Liver (tissue), 8 donors: ENCODE measurements at regions not wholly inside any gene's neighbourhood (a gene's known extent, or its start where the extent isn't known, plus 50 kb on each side); places are given as distances from the start of the nearest gene placed in this dataset.

Experiments used
- DNase-seq: peaks from one replicate; pipeline ENCODE4 v3.0.0-alpha.2; 2017; ENCODE audit warnings: low spot score
- H3K27ac ChIP-seq, 2 donors: one replicate each; pipeline ENCODE4 v1.7.0; 2013; ENCODE audit warnings: inconsistent platforms in 2 of 2, low read length in 2 of 2, control low read depth in 1 of 2, low read depth in 1 of 2, mild to moderate bottlenecking in 1 of 2
- H3K27me3 ChIP-seq, 4 donors: one replicate each; pipeline versions ENCODE4 v1.6.1 to v1.7.0; 2013; ENCODE audit warnings: low read length in 3 of 4, inconsistent platforms in 1 of 4, mild to moderate bottlenecking in 1 of 4, moderate library complexity in 1 of 4; ENCODE audit not compliant: control insufficient read depth in 4 of 4, insufficient read depth in 4 of 4
- H3K36me3 ChIP-seq, 4 donors: one replicate each; pipeline versions ENCODE4 v1.6.1 to v1.7.0; 2013; ENCODE audit warnings: low read length in 3 of 4, mild to moderate bottlenecking in 3 of 4, low read depth in 1 of 4, moderate library complexity in 1 of 4; ENCODE audit not compliant: control insufficient read depth in 4 of 4, insufficient read depth in 3 of 4
- H3K4me1 ChIP-seq, 4 donors: one replicate each; pipeline versions ENCODE4 v1.6.1 to v1.7.0; 2013; ENCODE audit warnings: low read length in 3 of 4, mild to moderate bottlenecking in 3 of 4, moderate library complexity in 1 of 4; ENCODE audit not compliant: control insufficient read depth in 4 of 4, insufficient read depth in 4 of 4
- H3K4me3 ChIP-seq, 3 donors: one replicate each; pipeline versions ENCODE4 v1.6.1 to v1.7.0; 2013; ENCODE audit warnings: low read length in 3 of 3, control low read depth in 1 of 3, low read depth in 1 of 3, mild to moderate bottlenecking in 1 of 3
- H3K9ac ChIP-seq, 2 donors: one replicate each; pipeline ENCODE4 v1.7.0; 2013; ENCODE audit warnings: low read length in 2 of 2, mild to moderate bottlenecking in 2 of 2, moderate library complexity in 2 of 2, control low read depth in 1 of 2, low read depth in 1 of 2
- H3K9me3 ChIP-seq, 4 donors: one replicate each; pipeline versions ENCODE4 v1.6.1 to v1.7.0; 2013; ENCODE audit warnings: low read length in 3 of 4; ENCODE audit not compliant: control insufficient read depth in 4 of 4
- EGR1 ChIP-seq, 2 donors: IDR thresholded peaks; 2 replicates each; pipeline ENCODE4 v1.6.1; 2016 to 2018; ENCODE audit warnings: antibody characterized with exemption in 2 of 2, low read depth in 2 of 2
- FOXA1 ChIP-seq: IDR thresholded peaks from 2 replicates; pipeline ENCODE4 v1.6.1; 2016; ENCODE audit warnings: antibody characterized with exemption
- FOXA2 ChIP-seq: IDR thresholded peaks from 2 replicates; pipeline ENCODE4 v1.6.1; 2016; ENCODE audit warnings: antibody characterized with exemption
- GABPA ChIP-seq, 2 donors: IDR thresholded peaks in 1 of 2; conservative IDR thresholded peaks in 1 of 2; 2 replicates each; pipeline ENCODE4 v1.6.1; 2016; ENCODE audit warnings: antibody characterized with exemption in 2 of 2, mild to moderate bottlenecking in 1 of 2, moderate library complexity in 1 of 2
- HNF4A ChIP-seq, 2 donors: conservative IDR thresholded peaks; 2 replicates each; pipeline ENCODE4 v1.6.1; 2016; ENCODE audit warnings: antibody characterized with exemption in 2 of 2, mild to moderate bottlenecking in 2 of 2
- JUND ChIP-seq, 2 donors: IDR thresholded peaks; 2 replicates each; pipeline ENCODE4 v1.6.1; 2016; ENCODE audit warnings: antibody characterized with exemption in 2 of 2
- NR2F2 ChIP-seq: IDR thresholded peaks from 2 replicates; pipeline ENCODE4 v1.6.1; 2016; ENCODE audit warnings: antibody characterized with exemption
- RAD21 ChIP-seq, 2 donors: IDR thresholded peaks; 2 replicates each; pipeline ENCODE4 v1.6.1; 2016; ENCODE audit warnings: antibody characterized with exemption in 2 of 2, mild to moderate bottlenecking in 2 of 2
- RXRA ChIP-seq, 2 donors: IDR thresholded peaks; 2 replicates each; pipeline ENCODE4 v1.6.1; 2017 to 2018; ENCODE audit warnings: antibody characterized with exemption in 2 of 2, mild to moderate bottlenecking in 1 of 2
- TAF1 ChIP-seq: conservative IDR thresholded peaks from 2 replicates; pipeline ENCODE4 v1.6.1; 2016; ENCODE audit warnings: antibody characterized with exemption, mild to moderate bottlenecking
- YY1 ChIP-seq: IDR thresholded peaks from 2 replicates; pipeline ENCODE4 v1.6.1; 2016; ENCODE audit warnings: antibody characterized with exemption, mild to moderate bottlenecking
- WGBS: extraction: QIAGEN DNeasy Blood & Tissue Kit; methylation state at CpG from one replicate; pipeline ENCODE4 v1.1.7; 2013; 5-methylcytosine and 5-hydroxymethylcytosine counted together
- TF ChIP-seq, protein P1 (sequence below): IDR thresholded peaks from 2 replicates; pipeline ENCODE4 v1.6.1; 2016; ENCODE audit warnings: antibody characterized with exemption
- TF ChIP-seq, protein P2 (sequence below): IDR thresholded peaks from 2 replicates; pipeline ENCODE4 v1.6.1; 2016; ENCODE audit warnings: antibody characterized with exemption
- TF ChIP-seq, protein P3 (sequence below): IDR thresholded peaks from 2 replicates; pipeline ENCODE4 v1.6.1; 2016; ENCODE audit warnings: antibody characterized with exemption
- TF ChIP-seq, protein P4 (sequence below): fragments of 150-350 bp; IDR thresholded peaks from 2 replicates; pipeline ENCODE4 v1.5.1; 2017; ENCODE audit warnings: improper control_type of control experiment, low read depth, low read length; ENCODE audit not compliant: missing input control
- TF ChIP-seq, protein P5 (sequence below): IDR thresholded peaks from 2 replicates; pipeline ENCODE4 v1.6.1; 2016; ENCODE audit warnings: antibody characterized with exemption, mild to moderate bottlenecking
- donor health status: healthy.
- donor health status: healthy.
- donor health status: healthy.
- donor health status: healthy.
- donor health status: healthy.

DNA sequence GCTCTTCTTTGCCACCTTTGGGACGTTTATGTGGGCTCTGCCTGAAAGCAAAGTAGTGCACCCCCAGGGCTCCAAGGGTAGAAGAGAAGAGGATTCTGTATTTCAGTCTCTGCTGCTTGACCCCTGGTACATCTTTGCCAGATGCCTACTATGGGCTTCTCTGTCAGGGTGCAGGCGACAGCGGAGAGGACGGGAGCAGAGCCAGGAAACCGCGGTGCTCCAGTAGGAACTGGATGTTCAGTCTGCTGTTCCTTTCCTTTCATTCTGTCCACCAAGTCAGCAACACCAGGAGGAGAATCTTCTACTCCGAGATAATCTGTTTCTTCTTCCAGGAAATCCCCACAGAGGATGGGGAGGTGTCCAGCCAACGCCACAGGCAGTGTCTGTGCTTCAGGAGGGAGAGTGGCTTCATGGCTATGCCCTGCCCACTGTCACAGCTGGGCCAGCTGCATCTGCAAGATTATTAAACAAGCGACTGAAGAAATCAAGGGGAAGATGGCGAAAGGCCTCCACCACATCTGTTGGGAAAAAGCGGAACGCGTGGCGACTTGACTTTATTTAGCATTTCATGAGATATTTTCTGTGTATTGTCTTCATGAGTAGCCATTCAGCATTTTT, 398.3 kb downstream of the IRX1 start:
- TF ChIP-seq GABPA (IDR thresholded peaks at IDR 0.05 in 1 of 2, conservative IDR thresholded peaks at IDR 0.05 in 1 of 2) (no peak), NR2F2 (no peak), TAF1 (no peak), RAD21 (IDR thresholded peaks at IDR 0.05) (no peak), RXRA (IDR thresholded peaks at IDR 0.05) (no peak), HNF4A (conservative IDR thresholded peaks at IDR 0.05) (no peak), FOXA2 (no peak), JUND (IDR thresholded peaks at IDR 0.05) (no peak), EGR1 (IDR thresholded peaks at IDR 0.05; ENCODE audit: low read depth in 2 of 2) (no peak), YY1 (no peak), FOXA1 (no peak)
- TF ChIP-seq, protein P1, sequence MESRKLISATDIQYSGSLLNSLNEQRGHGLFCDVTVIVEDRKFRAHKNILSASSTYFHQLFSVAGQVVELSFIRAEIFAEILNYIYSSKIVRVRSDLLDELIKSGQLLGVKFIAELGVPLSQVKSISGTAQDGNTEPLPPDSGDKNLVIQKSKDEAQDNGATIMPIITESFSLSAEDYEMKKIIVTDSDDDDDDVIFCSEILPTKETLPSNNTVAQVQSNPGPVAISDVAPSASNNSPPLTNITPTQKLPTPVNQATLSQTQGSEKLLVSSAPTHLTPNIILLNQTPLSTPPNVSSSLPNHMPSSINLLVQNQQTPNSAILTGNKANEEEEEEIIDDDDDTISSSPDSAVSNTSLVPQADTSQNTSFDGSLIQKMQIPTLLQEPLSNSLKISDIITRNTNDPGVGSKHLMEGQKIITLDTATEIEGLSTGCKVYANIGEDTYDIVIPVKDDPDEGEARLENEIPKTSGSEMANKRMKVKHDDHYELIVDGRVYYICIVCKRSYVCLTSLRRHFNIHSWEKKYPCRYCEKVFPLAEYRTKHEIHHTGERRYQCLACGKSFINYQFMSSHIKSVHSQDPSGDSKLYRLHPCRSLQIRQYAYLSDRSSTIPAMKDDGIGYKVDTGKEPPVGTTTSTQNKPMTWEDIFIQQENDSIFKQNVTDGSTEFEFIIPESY: no peak
- TF ChIP-seq, protein P2, sequence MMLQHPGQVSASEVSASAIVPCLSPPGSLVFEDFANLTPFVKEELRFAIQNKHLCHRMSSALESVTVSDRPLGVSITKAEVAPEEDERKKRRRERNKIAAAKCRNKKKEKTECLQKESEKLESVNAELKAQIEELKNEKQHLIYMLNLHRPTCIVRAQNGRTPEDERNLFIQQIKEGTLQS: no peak
- TF ChIP-seq, protein P3, sequence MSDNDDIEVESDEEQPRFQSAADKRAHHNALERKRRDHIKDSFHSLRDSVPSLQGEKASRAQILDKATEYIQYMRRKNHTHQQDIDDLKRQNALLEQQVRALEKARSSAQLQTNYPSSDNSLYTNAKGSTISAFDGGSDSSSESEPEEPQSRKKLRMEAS: no peak
- TF ChIP-seq, protein P4, sequence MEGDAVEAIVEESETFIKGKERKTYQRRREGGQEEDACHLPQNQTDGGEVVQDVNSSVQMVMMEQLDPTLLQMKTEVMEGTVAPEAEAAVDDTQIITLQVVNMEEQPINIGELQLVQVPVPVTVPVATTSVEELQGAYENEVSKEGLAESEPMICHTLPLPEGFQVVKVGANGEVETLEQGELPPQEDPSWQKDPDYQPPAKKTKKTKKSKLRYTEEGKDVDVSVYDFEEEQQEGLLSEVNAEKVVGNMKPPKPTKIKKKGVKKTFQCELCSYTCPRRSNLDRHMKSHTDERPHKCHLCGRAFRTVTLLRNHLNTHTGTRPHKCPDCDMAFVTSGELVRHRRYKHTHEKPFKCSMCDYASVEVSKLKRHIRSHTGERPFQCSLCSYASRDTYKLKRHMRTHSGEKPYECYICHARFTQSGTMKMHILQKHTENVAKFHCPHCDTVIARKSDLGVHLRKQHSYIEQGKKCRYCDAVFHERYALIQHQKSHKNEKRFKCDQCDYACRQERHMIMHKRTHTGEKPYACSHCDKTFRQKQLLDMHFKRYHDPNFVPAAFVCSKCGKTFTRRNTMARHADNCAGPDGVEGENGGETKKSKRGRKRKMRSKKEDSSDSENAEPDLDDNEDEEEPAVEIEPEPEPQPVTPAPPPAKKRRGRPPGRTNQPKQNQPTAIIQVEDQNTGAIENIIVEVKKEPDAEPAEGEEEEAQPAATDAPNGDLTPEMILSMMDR: no peak
- TF ChIP-seq, protein P5, sequence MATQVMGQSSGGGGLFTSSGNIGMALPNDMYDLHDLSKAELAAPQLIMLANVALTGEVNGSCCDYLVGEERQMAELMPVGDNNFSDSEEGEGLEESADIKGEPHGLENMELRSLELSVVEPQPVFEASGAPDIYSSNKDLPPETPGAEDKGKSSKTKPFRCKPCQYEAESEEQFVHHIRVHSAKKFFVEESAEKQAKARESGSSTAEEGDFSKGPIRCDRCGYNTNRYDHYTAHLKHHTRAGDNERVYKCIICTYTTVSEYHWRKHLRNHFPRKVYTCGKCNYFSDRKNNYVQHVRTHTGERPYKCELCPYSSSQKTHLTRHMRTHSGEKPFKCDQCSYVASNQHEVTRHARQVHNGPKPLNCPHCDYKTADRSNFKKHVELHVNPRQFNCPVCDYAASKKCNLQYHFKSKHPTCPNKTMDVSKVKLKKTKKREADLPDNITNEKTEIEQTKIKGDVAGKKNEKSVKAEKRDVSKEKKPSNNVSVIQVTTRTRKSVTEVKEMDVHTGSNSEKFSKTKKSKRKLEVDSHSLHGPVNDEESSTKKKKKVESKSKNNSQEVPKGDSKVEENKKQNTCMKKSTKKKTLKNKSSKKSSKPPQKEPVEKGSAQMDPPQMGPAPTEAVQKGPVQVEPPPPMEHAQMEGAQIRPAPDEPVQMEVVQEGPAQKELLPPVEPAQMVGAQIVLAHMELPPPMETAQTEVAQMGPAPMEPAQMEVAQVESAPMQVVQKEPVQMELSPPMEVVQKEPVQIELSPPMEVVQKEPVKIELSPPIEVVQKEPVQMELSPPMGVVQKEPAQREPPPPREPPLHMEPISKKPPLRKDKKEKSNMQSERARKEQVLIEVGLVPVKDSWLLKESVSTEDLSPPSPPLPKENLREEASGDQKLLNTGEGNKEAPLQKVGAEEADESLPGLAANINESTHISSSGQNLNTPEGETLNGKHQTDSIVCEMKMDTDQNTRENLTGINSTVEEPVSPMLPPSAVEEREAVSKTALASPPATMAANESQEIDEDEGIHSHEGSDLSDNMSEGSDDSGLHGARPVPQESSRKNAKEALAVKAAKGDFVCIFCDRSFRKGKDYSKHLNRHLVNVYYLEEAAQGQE: no peak
- Histone ChIP-seq H3K27me3 (no peaks in the 10 kb centered on the region), H3K9ac (no peak overlapping the region), H3K36me3 (no peaks in the 10 kb centered on the region), H3K9me3 (peaks cover 0 to 8% (median 4%) of the 10 kb centered on the region in 4 donors), H3K4me1 (no peaks in the 10 kb centered on the region), H3K27ac (no peak overlapping the region), H3K4me3 (no peak overlapping the region)
- no peak for DNase-seq
- 75% methylated on average over 14 of the region's 14 CpGs for WGBS

DNA sequence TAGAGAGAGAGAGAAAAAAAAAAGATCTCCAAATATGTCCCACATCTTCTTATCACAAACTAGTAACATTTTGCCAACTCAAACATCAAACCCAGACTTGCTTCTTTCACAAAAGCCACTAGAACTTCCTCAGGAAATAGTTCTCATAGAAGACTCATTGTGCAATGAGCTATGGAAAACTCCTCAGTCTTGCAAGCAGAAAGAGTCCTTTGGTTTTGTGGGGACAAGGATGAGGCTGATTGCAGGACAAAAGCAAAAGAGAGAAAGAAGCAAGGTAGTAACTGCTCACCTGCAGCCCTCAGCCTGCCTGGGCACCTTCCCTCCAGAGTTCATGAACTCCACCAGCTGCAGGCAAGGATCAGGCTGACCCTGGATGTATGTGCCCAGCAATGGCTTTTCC, 399.0 kb downstream of the IRX1 start:
- Histone ChIP-seq H3K36me3 (no peaks in the 10 kb centered on the region), H3K27ac (no peak overlapping the region), H3K4me1 (no peaks in the 10 kb centered on the region), H3K4me3 (no peak overlapping the region), H3K27me3 (no peaks in the 10 kb centered on the region), H3K9ac (no peak overlapping the region), H3K9me3 (peaks cover 0 to 8% (median 4%) of the 10 kb centered on the region in 4 donors)
- no peak for TF ChIP-seq GABPA (IDR thresholded peaks at IDR 0.05 in 1 of 2, conservative IDR thresholded peaks at IDR 0.05 in 1 of 2)
- TF ChIP-seq, protein P3: no peak
- TF ChIP-seq, protein P4: no peak
- TF ChIP-seq, protein P5: no peak
- DNase-seq: no peak
